HG02763 (cell line): ENCODE measurements at regions not wholly inside any gene's neighbourhood (a gene's known extent, or its start where the extent isn't known, plus 50 kb on each side); places are given as distances from the start of the nearest gene placed in this dataset.
A peak's percentile ranks its signal among the peaks of the same experiment; 100 is the strongest.

ENCODE experiments used
- ATAC-seq: cut with Tn5 transposase; IDR thresholded peaks from one replicate; pipeline ENCODE4 v1.9.1; 2021; ENCODE audit warnings: mild to moderate bottlenecking, moderate library complexity; ENCODE audit not compliant: unreplicated experiment

- ATAC-seq: no peak
Observed at GRCh38 chr2:226139759-226140158, 659.9 kb downstream of the IRS1 start.

GRCh38 chr2:226137201-226137811 is 662.3 kb downstream of the IRS1 start:
- peak; percentile 41 for ATAC-seq

- peak; percentile 48 for ATAC-seq
Observed at GRCh38 chr2:226136739-226137138, 662.9 kb downstream of the IRS1 start.

- ATAC-seq: no peak
Observed at GRCh38 chr2:226135861-226136548, 663.6 kb downstream of the IRS1 start.

GRCh38 chr2:226132323-226133215 is 667.1 kb downstream of the IRS1 start:
- no peak for ATAC-seq

- no peak for ATAC-seq
Observed at GRCh38 chr2:226131299-226131784, 668.3 kb downstream of the IRS1 start.

- no peak for ATAC-seq
Observed at GRCh38 chr2:226130192-226130591, 669.4 kb downstream of the IRS1 start.

- no peak for ATAC-seq
Observed at GRCh38 chr2:226127682-226128081, 671.9 kb downstream of the IRS1 start.

- ATAC-seq: no peak
Observed at GRCh38 chr2:226126104-226126503, 673.5 kb downstream of the IRS1 start.

- no peak for ATAC-seq
Observed at GRCh38 chr2:226125176-226125883, 674.3 kb downstream of the IRS1 start.

- no peak for ATAC-seq
Observed at GRCh38 chr2:226124548-226125011, 675.0 kb downstream of the IRS1 start.

- ATAC-seq: no peak
Observed at GRCh38 chr2:226123300-226123699, 676.3 kb downstream of the IRS1 start.

- ATAC-seq: no peak
Observed at GRCh38 chr2:226122041-226122440, 677.6 kb downstream of the IRS1 start.

- ATAC-seq: no peak
Observed at GRCh38 chr2:226121046-226121738, 678.4 kb downstream of the IRS1 start.

- ATAC-seq: no peak
Observed at GRCh38 chr2:226118471-226119429, 680.9 kb downstream of the IRS1 start.

- ATAC-seq: no peak
Observed at GRCh38 chr2:226117510-226118065, 682.0 kb downstream of the IRS1 start.

- ATAC-seq: no peak
Observed at GRCh38 chr2:226116346-226116745, 683.3 kb downstream of the IRS1 start.

- no peak for ATAC-seq
Observed at GRCh38 chr2:226115832-226116200, 683.8 kb downstream of the IRS1 start.
